Rectal smooth muscle tissue (tissue), 1 donor: ENCODE measurements at regions not wholly inside any gene's neighbourhood (a gene's known extent, or its start where the extent isn't known, plus 50 kb on each side); places are given as distances from the start of the nearest gene placed in this dataset.
"Not testable (repeated sequence)": the region's sequence is repeated elsewhere in the genome, so short reads cannot be mapped to it uniquely, and the experiment has no call there.

Experiments
- H3K27ac ChIP-seq: one replicate; pipeline ENCODE4 v1.7.0; 2013; ENCODE audit warnings: low read depth, low read length, inconsistent platforms
- H3K27me3 ChIP-seq: one replicate; pipeline ENCODE4 v1.7.0; 2013; ENCODE audit warnings: low read length; ENCODE audit not compliant: control insufficient read depth, insufficient read depth
- H3K36me3 ChIP-seq: one replicate; pipeline ENCODE4 v1.7.0; 2013; ENCODE audit warnings: low read length; ENCODE audit not compliant: control insufficient read depth, insufficient read depth
- H3K4me1 ChIP-seq: one replicate; pipeline ENCODE4 v1.7.0; 2013; ENCODE audit warnings: low read length; ENCODE audit not compliant: control insufficient read depth, insufficient read depth
- H3K4me3 ChIP-seq: one replicate; pipeline ENCODE4 v1.7.0; 2013; ENCODE audit warnings: low read length
- H3K9ac ChIP-seq: one replicate; pipeline ENCODE4 v1.7.0; 2013; ENCODE audit warnings: low read length

DNA sequence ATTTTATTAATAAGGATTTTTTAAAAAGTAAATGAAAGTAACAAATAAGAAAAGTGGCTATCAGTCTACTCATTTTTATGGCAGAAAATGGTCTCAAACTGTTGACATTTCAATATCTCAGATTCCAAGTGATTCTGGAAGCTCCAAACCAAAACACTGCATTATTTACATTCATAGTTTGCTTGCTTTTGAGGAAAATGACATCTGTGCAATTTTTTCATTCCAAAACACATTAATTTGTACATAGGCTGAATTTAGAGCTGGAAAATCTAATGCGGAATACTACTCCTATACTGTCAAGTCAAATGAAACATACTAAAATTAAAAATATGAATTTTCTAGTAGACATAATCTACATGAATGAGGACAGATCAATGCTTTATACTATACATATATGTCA is 1047.6 kb downstream of the CDH9 start:
- Histone ChIP-seq H3K4me3 (no peak overlapping the region), H3K27me3 (no peaks in the 10 kb centered on the region), H3K27ac (no peak overlapping the region), H3K9ac (no peak overlapping the region), H3K36me3 (no peaks in the 10 kb centered on the region), H3K4me1 (no peaks in the 10 kb centered on the region)

DNA sequence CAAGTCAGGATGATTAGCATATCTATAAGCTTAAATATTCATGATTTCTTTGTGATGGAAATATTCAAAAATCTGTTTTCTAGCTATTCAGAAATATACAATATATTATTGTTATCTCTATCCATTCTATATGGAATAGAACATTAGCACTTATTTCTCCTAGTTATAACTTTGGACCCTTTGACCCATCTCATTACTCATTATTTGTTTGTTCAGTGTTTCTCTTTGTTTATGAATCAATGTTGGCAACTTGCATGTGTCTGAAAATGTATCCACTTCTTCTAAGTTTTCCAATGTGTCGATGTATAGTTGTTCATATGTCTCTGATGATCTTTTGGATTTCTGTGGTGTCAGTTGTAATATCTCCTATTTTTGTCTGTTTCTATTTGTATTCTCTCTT is 1059.3 kb downstream of the CDH9 start:
- Histone ChIP-seq H3K4me3 (no peak overlapping the region), H3K36me3 (no peaks in the 10 kb centered on the region), H3K27me3 (no peaks in the 10 kb centered on the region), H3K27ac (no peak overlapping the region), H3K4me1 (no peaks in the 10 kb centered on the region), H3K9ac (no peak overlapping the region)

DNA sequence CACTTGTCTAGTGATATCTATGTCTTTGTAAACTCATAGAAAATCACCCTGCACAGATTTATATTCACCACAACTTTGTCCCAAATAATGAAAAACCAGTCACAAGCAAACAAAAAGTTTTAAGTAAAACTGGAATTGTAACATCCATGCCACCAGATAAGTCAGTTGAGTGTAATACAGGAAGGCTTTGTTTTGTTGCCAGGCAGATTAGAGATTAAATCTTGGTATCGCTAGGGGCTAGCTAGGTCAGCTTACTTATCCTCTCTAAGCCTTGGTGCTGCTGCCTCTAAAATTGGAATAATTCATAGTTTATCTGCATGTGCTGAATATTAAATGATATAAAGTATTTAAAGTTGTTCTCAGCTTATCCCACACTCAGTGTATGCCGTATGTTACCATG is 1062.5 kb downstream of the CDH9 start:
- no peak overlapping the region for H3K4me3 ChIP-seq
- H3K4me1 ChIP-seq = no peaks in the 10 kb centered on the region
- no peak overlapping the region for H3K27ac ChIP-seq

DNA sequence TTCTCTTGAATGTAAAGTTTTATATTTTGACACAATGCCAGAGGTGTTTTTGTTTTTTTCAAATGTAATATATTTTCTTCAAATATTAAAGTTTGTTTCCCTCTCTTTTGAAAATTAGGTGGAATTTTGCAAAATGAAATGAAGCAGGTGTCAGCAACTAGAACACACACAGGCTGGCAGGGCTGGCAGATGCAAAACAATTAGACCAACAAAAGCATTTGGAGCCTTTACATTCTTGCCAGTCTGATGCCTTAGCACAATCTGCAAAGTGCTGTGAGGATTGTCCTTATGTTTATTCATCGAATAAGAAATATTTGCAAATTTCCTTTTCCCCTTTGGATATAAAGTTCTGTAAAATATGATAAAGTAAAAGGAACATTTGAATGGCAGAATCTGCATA is 1063.9 kb downstream of the CDH9 start:
- no peak overlapping the region for H3K9ac ChIP-seq
- no peaks in the 10 kb centered on the region for H3K36me3 ChIP-seq
- H3K27me3 ChIP-seq = no peaks in the 10 kb centered on the region
- no peaks in the 10 kb centered on the region for H3K4me1 ChIP-seq
- no peak overlapping the region for H3K4me3 ChIP-seq
- H3K27ac ChIP-seq = no peak overlapping the region

More for the DNA sequence above, 1062.5 kb downstream of the CDH9 start:
- H3K9ac ChIP-seq = no peak overlapping the region
- H3K36me3 ChIP-seq = no peaks in the 10 kb centered on the region
- H3K27me3 ChIP-seq = no peaks in the 10 kb centered on the region

DNA sequence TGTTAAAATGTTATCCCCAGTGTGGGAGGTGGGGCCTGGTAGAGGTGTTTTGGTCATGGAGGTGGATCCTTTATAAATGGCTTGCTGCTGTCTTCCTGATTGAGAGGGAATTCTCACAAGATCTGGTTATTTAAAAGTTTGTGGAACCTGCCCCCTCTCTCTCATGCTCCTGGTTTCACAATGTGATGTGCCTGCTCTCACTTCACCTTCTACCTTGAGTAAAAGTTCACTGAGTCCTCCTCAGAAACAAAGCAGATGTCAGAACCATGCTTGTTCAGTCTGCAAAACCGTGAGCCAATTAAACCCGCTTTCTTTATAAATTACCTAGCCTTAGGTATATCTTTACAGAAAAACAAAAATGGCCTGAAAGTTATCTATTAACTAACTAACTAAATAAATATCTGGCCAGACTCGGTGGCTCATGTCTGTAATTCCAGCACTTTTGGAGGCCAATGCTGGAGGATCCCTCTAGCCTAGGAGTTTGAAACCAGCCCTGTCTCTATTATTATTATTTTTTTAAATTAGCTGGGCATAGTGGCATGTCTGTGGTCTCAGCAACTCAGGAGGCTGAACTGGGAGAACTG is 1067.4 kb downstream of the CDH9 start:
- no peaks in the 10 kb centered on the region for H3K36me3 ChIP-seq
- H3K27me3 ChIP-seq = no peaks in the 10 kb centered on the region
- H3K9ac ChIP-seq = no peak overlapping the region
- H3K4me1 ChIP-seq = no peaks in the 10 kb centered on the region
- H3K4me3 ChIP-seq = no peak overlapping the region
- H3K27ac ChIP-seq = no peak overlapping the region

DNA sequence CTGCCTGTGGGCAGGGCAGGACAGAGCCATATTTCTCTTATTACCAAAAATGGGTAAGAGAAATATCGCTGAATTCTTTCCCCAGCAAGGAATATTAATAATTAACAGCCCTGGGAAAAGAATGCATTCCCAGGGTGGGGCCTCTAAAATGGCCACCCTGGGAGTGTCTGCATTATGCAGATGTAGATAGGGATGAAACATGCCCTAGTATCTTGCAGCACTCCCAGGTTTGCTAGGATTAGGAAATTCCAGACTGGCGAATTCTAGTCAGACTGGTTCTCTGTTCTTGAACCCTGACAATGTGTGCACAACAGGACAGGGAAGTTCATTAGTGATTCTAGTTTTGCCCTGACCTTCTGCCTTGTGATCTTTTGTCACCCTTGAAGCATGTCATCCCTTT is 1069.3 kb downstream of the CDH9 start:
- H3K4me1 ChIP-seq, H3K27me3 ChIP-seq, H3K36me3 ChIP-seq, H3K4me3 ChIP-seq, H3K27ac ChIP-seq, H3K9ac ChIP-seq: not testable (repeated sequence)

DNA sequence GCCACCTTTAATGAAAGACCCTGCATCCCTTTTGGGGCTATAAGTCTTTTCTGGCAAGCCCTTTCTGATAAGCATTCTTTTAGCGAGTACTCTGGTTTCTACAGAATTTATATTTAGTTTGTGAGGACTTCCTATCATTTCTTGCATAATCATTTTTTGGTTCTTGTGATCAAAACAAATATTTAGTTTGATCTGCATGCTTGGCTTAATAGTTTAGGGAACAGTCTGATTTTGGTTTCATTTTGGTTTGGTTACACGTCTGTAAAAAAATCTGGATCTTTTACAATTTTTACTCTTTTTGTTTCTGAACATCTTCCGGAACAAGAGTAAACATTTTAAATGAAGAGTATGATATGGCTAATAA is 1074.4 kb downstream of the CDH9 start:
- no peak overlapping the region for H3K4me3 ChIP-seq
- no peaks in the 10 kb centered on the region for H3K27me3 ChIP-seq
- no peaks in the 10 kb centered on the region for H3K4me1 ChIP-seq
- H3K27ac ChIP-seq = no peak overlapping the region
- no peak overlapping the region for H3K9ac ChIP-seq
- H3K36me3 ChIP-seq = no peaks in the 10 kb centered on the region

DNA sequence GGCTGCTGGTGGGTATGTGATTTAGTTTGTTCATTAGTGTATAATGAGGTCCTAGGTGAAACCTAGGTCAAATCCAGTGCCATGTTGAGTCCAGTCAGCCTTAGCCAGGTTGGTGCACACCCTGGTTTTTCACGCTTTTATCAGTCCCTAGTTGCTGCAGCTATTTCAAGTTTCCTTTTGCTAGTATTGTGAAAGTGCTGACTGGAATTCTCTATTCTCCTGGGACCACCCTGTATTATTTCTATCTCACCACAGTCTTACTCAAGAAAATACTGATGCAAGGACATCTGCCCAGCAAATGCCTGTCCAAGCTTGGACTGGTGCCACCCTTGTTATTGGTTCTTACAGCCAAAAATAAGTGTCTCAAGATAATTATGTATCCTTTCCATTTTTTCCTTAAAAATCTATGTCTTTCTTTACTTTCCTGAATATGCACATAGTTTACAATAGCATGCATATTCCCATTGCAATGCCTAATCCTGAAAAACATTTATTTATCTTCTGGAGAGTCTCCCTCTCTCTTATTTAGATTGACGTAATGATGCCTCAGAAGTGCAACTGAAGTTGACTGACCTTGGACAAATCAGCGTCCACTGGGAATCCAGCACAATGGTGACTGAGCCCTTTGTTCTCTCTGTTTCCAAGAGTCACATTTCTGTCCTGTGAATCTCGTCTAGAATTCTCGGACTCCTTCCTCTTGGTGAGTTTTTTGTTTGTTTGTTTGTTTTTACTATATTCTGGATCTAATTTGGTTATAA is 1075.0 kb downstream of the CDH9 start:
- H3K4me3 ChIP-seq = no peak overlapping the region

DNA sequence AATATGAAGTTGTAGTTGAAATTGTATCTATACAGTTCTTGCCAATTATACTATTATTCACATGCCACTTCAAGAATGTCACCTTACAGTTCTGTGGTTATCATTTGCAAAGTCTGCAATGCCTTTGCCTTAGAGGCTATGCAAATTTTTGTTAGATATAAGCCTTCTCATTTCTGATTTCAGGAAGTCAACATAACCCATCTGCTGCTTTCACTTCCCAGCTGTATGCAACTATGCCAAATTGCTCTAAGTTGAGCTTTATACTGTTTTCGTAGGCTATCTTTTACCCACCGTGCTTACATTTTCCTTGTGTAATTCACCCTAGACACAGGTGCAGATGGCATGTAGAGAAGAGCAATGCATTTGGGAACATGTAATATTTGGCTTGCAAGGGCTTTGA is 1083.0 kb downstream of the CDH9 start:
- H3K4me3 ChIP-seq = no peak overlapping the region

More for the DNA sequence above, 1075.0 kb downstream of the CDH9 start:
- Histone ChIP-seq H3K4me1 (no peaks in the 10 kb centered on the region), H3K9ac (no peak overlapping the region), H3K36me3 (no peaks in the 10 kb centered on the region), H3K27ac (no peak overlapping the region), H3K27me3 (no peaks in the 10 kb centered on the region)

DNA sequence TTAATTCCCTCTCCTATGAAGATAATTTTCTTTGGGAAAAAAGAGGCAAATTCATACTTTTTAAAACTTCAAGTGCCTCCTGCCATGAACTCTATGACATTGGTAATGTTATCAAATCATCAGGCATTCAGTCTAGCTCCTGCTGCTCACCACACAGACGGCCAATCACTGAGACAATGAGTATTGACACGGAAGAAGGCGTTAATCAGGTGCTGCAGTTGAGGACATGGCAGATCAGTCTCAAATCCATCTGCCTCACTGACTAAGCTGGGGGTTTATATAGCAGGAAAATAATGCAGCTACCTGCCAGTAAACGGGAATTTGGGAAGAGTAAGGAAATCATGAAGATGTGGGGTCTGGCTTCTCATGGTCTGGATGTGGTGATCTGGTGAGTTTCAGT is 1087.7 kb downstream of the CDH9 start:
- Histone ChIP-seq H3K27ac (no peak overlapping the region), H3K27me3 (no peaks in the 10 kb centered on the region), H3K9ac (no peak overlapping the region), H3K36me3 (no peaks in the 10 kb centered on the region), H3K4me3 (no peak overlapping the region), H3K4me1 (no peaks in the 10 kb centered on the region)

More for the DNA sequence above, 1083.0 kb downstream of the CDH9 start:
- H3K9ac ChIP-seq = no peak overlapping the region
- no peaks in the 10 kb centered on the region for H3K4me1 ChIP-seq
- no peaks in the 10 kb centered on the region for H3K36me3 ChIP-seq
- no peak overlapping the region for H3K27ac ChIP-seq
- H3K27me3 ChIP-seq = no peaks in the 10 kb centered on the region

DNA sequence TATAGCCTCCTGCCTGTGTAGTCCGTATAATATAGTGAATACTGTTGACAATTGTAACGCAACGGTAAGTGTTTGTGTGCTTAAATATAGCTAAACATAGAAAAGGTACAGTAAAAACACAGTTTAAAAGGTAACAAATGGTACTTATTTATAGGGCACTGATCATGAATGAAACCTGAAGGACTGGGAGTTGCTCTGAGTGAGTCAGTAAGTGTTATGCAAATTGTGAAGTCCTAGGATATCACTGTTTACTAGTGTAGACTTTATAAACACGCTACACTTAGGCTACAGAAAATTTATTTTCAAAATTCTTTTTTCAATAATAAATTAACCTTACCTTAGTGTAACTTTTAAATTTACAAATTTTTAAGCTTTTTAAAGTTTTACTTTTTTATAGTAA is 1090.1 kb downstream of the CDH9 start:
- H3K27ac ChIP-seq = no peak overlapping the region
- H3K36me3 ChIP-seq = no peaks in the 10 kb centered on the region
- no peaks in the 10 kb centered on the region for H3K4me1 ChIP-seq
- H3K27me3 ChIP-seq = no peaks in the 10 kb centered on the region
- no peak overlapping the region for H3K4me3 ChIP-seq
- no peak overlapping the region for H3K9ac ChIP-seq

DNA sequence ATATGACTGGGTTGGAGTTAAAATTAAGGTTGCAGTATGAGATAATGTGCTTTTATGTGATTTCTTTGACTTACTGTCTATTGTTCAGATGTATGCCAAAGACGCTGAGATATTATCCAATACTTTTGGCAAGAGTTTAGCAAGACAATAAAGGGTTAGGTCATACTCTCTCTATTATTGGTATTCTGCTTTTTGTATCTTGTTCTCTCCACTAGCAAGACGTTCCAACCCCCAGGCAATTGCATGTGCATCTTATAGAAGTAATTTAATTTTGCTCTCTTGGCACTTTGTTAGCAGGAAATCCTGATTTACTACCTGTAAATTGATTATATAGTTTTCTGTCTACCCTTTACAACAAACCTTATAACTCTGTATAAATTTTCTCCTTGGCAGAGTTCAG is 1093.6 kb downstream of the CDH9 start:
- no peak overlapping the region for H3K9ac ChIP-seq
- H3K4me1 ChIP-seq = no peaks in the 10 kb centered on the region
- H3K4me3 ChIP-seq = no peak overlapping the region
- no peaks in the 10 kb centered on the region for H3K27me3 ChIP-seq
- no peak overlapping the region for H3K27ac ChIP-seq
- H3K36me3 ChIP-seq = no peaks in the 10 kb centered on the region

DNA sequence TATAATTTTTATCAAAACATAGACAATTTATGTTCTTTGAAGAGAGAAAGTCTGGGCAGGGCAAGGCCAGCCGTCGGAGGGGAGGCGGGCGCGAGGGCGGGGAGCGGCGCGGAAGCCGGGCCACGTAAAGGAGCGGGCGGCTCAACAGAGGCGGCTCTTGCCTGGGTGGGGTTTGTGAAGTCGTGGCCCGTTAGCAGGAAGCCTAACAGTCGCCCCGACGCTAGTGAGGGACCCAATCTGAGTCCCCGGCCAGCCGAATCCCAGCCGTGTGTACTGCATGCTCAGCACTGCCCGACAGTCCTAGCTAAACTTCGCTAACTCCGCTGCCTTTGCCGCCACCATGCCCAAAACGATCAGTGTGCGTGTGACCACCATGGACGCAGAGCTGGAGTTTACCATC is 1129.2 kb downstream of the CDH9 start:
- Histone ChIP-seq H3K27ac (no peak overlapping the region), H3K27me3 (no peaks in the 10 kb centered on the region), H3K4me1 (no peaks in the 10 kb centered on the region), H3K9ac (no peak overlapping the region), H3K4me3 (no peak overlapping the region), H3K36me3 (no peaks in the 10 kb centered on the region)
